HG03469 (cell line): ENCODE measurements at regions not wholly inside any gene's neighbourhood (a gene's known extent, or its start where the extent isn't known, plus 50 kb on each side); places are given as distances from the start of the nearest gene placed in this dataset.

ENCODE experiments used
- ATAC-seq: cut with Tn5 transposase; IDR thresholded peaks from one replicate; pipeline ENCODE4 v1.9.1; 2021; ENCODE audit warnings: mild to moderate bottlenecking, moderate library complexity, moderate number of reproducible peaks; ENCODE audit not compliant: unreplicated experiment

DNA sequence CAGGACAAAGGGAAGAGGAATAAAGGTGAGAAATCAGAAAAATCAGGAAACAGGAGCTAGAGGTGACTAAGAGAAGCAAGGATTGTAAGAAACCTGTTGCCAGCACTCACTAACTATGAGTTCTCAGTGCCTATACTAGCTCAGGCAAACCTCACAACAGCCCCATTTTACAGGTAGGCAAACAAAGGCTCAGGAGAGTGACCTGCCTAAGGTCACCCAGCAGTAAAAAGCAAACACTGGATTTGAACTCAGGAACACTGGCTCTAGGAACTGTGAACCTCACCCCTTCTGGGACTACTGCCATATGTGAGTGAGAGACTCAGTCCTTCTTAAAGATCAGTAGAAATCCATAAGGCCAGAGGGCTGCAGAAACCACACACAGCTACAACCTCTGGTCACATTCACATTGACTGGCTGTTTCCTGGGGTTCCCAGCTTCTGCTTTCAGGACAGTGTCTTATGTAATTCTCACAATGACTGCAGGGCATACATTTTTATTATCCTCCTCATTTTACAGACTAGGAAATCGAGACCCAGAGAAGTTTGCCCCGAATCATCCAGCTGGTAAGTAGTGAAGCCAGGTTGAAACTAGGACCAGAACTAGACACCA is 80.7 kb upstream of the MAFB start:
- no peak for ATAC-seq

DNA sequence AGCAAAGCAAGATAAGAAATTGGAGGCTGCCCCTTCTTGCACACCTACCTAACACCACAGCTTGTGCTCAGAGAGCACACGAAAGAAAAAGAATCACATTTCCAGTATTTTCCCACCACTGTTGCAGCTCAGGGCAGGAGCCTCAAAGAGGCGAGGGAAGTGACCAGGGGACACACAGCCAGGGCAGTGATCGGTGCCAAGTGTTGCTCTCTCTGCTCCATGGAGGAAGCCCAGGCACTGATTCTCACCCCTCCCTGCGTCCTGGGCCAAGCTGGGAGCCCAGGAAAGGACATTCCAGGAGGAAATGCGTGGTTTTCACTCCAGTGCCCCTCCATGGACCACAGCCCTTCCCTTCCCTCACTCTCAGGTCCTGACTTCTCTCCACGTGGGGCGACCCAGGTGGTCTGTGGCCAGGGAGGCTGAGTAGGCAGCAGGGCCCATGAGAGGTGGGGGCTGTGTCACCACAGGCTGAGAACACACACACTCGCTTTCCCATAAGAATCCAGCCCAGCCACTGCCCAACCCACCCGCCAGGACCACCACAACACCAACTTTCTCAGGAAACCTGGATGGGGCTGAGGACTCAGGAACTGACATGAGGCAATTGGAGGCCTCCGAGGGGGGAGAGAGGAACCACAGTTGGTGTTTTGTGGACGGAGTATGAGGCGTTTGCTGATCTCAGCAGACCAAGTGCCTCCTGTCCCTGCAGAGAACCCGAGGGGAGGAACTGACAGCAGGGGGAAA is 81.7 kb upstream of the MAFB start:
- ATAC-seq = no peak

DNA sequence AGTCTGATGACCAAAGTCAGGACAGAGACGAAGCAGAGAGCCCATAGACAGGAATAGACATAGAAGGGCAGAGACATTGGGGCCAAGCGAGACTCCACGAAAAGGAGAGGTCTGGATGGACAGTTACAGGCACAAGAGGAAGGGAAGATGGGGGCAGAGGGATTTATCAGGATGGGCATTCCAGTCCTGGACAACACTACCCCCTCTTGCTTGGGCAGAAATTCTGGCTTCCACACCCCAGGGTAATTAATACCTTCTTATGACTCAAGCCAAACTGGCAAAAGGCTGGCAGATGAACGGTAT is 82.2 kb upstream of the MAFB start:
- ATAC-seq = no peak

DNA sequence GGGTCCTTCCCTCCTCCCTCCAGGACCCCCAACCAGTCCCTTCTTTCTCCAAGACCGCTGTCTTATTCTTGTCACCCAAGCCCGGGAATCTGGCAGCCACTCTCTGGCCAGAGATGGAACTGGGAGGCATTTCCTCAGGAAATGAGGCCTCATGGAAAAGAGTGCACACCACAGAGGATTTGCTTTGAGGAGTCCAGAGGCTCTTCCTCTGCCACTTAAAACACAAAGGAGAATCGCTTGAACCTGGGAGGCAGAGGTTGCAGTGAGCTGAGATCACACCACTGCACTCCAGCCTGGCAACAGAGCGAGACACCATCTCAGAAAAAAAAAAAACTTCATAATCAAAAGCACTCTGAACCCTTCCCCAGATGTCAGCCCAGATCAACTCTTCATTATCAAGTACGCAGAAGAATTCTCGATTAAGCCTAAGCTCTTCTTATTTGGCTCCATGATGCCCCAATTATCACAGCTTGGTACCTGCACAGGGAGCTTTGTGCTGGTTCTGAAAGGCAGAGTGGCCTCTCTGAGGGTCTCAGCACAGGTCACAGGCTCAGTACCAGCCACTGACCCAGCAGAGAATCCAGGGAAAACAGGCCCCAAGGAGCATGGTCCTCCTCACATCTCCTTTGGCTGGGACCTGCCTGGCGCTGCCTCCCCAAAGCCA is 82.9 kb upstream of the MAFB start:
- ATAC-seq = no peak

DNA sequence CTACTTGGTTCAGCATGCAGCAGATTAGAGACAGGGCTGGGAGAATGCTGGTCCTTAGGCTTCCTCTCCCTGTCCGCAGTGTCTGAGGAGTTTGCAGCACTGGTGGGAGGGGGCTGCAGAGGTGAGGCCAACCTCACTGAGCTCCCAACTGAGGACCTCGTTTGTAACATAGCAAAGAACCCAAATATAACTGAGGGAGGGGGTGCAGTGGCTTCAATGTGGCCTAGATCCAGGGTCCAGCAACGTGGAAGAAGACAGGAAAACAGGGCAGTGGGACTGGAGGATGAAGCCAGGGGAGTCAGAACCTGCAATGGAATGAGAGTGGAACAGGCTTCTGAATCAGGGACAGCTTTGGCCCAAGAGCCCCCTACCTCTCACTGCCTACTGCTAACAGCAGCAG is 84.3 kb upstream of the MAFB start:
- ATAC-seq = no peak

DNA sequence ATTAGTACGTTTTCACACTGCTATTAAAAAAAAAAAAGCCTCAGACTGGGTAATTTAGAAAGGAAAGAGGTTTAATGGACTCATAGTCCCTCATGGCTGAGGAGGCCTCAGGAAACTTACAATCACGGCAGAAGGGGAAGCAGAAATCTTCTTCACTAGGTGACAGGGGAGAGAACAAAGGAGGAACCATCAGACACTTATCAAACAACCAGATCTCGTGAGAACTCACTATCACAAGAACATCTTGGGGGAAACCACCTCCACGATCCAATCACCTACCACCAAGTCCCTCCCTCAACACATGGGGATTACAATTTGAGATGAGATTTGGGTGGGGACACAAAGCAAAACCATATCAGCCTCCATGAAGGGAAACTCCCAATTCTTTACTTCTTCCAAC is 85.2 kb upstream of the MAFB start:
- ATAC-seq = no peak

DNA sequence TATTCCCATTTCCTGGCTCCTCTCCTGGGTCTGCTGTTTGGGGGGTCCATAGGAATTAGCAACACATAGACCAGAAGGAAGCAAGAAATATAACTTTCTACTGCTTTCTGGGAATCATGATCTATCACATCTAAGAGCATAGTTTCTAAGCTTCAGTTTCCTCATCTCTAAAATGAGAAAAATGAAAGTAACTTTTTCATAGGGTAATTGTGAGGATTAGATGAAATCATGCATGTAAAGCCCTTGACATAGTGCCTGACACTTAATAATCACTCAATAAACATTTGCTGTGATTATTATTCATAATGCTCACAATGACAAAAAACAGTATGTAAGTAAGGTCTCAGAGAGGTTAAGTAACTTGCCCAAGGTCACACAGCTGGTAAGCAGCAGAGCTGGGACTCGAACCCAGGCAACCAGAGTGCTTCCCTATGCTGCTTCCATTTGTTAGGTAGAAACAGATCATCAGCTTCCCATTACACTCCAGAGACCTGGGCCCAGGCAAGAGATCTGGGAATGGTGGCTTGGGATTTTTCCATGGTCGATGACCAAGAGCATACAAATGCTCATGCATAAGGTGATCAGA is 86.6 kb upstream of the MAFB start:
- ATAC-seq = no peak

DNA sequence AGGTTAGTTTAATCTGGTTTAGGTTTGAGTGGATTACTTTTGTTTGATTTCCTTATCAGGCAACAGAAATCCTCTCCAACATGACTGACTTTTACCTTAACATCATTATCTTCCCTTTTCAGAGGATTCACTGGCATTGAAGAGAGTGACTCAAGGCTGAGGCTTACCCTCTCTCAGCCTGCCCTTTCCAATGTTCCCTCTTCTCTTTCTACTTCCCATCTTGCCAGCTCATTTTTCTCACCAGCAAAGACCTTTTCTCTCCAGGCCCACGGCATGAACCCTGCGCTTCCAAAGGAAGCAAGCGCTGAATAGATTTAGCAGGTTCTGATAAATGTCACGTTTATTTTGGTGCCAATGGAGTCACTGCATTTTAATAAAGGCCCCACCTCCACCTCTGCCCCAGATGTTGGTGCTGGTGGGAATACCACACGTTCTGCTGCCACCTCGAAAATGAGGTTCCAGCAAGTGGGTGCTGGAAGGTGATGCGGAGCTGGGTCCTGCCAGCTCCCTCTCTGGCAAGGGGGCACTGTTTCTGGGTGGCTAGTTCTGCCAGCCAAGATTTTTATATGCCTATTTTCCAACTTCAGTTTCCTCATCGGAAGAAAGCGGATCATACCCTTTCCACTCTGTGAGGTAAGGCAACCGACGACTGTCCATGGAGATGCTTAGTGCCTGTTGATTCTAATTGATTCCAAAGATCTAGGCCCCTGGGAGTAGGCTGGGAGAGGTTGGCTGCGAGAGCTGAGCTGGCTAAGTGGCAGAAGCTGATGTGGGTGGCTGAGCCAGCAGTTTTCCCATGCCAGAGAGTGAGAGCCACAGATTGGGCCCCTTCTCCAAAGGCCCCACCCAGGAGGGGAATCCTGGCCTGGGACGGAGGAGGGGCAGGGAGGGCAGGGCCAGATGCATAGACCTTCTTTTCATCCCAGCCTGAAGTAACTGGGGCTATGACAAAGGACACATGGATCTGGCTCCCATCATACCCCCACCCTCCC is 87.7 kb upstream of the MAFB start:
- ATAC-seq = no peak

DNA sequence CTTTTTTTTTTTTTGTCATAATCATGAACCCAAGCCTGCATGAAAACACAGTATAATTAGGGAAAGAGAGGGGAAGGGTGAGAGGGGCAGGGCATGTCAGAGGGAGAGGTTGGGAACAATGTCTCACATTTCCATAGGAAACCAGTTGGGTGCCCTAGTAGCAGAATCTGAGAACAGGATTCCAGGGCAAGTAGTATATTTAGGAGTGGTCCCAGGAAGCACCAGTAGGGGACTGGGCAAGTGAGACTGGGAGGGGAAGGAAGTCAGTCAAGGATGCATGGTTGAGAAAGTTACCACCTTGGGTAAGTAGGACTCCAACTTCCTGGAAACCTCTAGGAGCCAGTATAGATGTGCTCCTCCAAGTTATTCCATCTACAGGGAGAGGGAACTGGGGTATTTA is 88.6 kb upstream of the MAFB start:
- ATAC-seq = no peak

DNA sequence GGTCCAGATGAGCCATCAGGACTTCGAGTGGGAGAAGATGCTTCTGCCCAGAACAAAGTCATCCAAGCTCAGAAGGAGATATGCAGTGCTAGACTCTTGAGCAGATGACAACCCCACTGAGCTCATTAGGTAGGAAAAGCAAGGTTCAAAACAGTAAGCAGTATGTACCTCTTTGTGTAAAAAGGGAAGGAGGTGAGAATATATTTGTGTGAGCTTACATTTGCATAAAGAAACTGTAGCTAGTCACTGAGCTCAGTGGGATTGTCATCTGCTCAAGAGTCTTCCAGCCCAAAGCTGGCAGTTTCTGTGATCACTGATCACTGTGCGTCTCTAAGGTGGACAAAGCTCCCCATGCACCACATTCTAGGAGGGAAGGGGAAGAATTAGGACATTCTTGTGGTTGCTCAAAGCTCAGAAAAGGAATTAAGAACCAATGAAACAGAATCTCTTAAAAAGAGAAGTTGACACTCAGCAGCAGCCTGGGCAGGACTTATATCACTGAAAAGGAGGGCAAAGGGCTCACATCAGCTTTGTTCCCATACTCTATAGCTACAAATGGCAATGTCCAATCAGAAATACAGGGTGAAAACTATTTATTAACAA is 90.0 kb upstream of the MAFB start:
- ATAC-seq = no peak

DNA sequence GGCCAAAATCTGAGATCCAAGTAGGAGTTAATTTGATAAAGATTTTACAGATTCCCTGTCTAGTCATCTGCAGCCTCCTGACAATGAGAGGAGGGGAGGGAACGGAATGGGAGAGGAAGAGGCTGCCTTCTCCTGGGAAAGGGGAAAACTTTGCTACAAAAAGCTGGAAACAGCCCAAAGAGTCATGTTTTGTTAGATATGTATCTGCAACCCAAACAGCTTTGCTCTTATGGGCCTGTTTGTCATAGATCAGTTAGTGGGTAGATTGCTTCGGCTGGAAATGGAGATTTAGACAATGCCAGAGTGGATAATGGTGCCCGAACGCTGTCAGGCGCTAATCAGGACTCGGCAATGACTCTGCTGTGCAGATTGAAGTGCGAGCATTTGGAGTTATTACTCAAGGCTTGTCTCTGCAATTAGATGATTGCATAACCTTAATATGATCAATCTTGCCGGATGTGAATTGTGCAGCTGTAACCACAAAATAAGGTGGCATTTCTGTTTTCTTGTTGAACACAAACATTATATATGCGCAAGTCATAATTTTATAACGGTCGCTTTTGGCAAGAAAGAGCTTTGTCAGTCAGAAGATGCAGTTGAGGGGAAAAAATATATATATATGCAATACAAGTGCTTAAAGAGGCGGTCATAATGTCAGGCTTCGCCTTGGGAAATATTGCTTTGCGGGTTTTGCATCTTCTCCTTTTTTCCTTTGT is 92.4 kb upstream of the MAFB start:
- no peak for ATAC-seq

DNA sequence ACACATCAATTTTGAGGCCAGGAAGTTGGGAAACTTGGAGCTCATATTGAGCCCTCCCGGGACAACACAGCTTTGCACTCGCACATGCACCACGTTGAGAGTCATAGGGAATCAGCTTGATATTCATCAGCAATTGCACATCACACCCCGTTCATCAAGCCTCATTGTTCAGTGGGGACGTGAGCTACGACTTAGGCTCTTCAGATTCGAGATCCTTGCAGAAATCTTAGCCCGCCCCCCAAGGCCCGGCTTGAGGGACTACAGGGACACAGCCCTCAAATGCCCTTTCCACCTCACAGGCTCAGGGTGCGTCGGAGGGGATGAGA is 93.0 kb upstream of the MAFB start:
- no peak for ATAC-seq

DNA sequence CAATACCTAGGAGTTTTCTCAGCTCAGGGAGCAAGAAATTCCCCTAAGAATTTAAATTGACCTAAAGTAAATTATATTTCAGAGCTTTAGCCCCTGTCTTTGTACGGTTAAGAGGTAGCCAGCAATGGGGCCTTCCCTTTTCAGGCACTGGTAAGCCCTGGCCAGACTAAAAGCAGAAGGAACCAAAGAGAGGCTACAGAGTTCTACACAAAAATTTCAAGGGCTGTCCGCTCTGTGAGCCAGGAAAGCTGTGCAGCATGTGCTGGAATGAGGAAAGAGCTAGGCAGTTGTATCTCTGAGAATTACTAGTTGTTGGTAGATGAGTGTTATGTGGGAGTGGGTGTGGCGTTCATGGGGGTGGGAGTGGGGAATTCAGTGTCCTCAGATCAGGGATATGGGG is 96.3 kb upstream of the MAFB start:
- ATAC-seq = no peak

DNA sequence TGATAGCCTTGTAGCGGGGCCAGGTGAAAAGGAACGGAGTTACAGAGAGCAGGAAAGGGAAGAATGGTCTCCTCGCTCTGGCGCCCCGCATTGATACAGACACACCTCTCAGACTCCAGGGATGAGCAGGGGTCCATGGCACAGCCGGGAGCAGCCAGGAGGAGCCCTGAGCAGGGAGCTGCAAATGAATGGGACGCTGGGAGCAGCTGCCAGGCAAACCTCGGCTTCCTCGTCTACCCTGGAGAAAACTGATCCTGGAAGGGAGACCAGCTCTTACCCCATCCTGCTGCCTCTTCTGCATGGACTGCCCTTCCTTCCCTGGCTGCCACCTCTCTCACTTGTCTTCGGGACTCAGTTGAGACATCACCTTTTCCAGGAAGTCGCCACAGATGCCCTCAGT is 97.3 kb upstream of the MAFB start:
- no peak for ATAC-seq

DNA sequence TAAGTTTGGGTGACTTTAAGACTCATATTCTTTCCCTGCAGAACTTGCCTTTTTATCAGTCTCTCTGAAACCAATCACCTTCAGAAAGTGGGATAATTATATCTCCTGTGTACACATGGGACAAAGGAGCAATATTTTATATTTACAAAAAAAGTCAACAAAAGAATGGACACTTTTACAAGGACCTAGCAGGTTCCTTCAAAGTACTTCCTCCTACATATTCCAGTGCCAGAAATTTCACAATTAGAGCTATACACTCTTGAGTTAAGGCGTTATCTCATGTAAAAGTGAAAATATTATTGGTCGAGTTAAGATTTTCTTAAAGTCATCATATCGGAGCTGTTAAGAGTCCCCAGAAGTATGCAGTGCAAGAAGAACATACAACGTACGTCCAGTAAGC is 98.9 kb upstream of the MAFB start:
- ATAC-seq = no peak

DNA sequence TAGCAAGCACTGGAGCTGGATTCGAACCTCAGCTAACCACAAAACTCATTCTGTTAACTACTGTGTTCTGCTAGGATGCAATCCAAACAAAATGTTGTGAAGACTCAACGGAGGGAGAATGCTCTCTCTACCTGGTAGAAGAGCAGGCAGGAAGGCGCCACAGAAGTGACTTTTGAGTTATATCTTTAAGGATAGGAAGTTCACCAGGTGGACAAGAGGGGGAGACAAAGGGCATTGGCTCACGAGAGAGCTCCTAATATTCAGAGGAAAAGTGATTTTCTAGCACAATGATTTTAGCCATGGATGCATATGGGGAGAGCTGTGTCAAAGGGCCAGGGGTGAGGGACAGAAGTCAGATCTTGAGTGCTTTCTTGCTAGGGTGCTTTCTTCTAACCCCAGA is 108.4 kb upstream of the MAFB start:
- no peak for ATAC-seq

DNA sequence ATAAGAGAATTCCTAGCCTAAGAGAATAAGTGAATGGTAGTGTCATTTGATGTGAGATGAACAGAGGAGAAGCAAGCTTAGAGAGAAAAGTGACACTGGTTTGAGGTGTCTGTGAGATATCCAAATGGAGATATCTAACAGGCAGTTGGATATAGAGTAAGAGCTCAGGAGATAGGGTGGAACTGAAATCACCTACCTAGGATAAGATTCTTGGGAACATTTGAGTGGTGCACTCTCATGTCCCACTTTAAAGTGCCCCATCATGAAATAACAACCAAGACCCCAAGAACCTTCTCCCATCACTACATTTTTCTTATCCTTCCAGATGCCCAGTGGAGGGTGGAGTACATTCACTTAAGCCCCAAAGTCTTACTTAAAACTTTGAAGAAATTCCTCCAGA is 109.0 kb upstream of the MAFB start:
- no peak for ATAC-seq

DNA sequence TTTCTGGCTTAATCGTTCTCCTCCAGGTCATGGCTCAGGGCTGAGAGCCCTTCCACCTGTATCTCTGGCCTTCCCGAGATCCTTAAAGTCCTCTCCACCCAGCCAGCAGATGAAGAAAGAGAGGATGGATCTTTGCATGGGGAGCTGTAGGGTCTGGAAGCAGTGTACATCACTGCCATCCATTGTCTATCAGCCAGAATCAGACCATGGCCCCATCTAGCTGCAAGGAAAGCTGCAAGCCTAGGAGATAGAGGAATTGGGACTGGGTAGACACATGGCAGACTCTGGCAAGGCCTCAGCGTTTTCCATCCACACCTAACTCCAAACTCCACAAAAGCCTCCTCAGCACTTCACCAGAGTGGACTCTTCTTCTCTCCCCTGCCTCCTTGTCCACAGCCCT is 113.8 kb upstream of the MAFB start:
- no peak for ATAC-seq

DNA sequence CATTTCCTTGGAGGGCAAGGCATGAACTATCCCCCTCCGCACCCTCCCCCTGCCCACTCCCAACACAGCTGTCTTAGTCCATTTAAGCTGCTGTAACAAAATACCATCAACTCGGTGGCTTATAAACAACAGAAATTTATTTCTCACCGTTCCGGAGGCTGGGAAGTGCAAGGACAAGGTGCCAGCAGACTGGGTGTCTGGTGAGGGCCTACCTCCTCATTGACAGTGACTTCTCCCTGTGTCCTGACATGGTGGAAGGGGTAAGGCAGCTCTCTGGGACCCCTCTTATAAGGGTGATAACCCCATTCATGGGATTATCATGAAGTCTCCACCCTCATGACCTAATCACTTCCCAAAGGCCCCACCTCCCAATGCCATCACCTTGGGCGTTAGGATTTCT is 114.3 kb upstream of the MAFB start:
- no peak for ATAC-seq

DNA sequence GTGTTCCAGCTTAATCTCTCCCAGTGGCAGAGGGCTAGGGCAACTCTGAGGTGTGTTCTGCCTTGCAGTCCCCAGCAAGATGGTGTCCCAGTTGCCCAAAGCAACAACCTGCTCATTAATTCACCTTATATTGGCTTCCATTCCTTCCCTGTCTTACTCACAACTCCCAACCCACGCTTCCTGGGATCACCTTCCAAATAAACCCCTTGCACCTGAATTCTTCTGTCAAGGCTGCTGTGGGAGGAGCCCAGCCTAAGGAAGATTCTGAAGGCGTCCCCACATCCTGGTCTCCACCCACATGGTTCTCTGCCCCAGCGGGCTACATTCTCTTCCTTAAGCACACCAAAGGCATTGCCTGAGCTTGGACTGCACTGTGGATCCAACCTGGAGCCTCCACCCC is 116.6 kb upstream of the MAFB start:
- ATAC-seq = no peak
